ENCODE measurements at regions not wholly inside any gene's neighbourhood (a gene's known extent, or its start where the extent isn't known, plus 50 kb on each side); places are given as distances from the start of the nearest gene placed in this dataset.
A peak's percentile ranks its signal among the peaks of the same experiment; 100 is the strongest.

DNA sequence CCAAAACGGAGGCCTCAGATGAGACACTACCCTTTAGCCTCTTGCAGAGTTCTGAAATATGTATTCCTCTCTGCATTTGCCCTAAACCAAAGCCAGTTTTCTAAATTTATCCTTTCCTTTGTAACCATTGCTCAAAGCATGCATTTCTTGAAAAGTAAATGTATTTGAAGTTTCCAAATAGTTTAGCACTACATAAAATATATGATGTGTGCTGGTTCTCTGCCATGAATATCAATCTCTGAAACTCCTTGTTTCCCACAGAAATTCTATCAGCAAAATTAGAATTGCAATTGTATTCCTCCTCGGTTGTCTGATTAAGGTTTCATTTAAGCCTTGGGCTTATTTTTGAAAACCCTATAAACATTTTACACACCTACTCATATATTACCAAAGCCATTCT, 137.1 kb upstream of the SYT6 start:
- Histone ChIP-seq H3K9me3 (ENCODE audit: control insufficient read depth in 4 of 4, insufficient read depth in 3 of 4, low read length in 3 of 4) (no peaks in the 10 kb centered on the region), H3K27me3 (ENCODE audit: control insufficient read depth in 3 of 3, insufficient read depth in 3 of 3, low read length in 2 of 3) (no peaks in the 10 kb centered on the region), H3K4me1 (ENCODE audit: control insufficient read depth in 5 of 5, insufficient read depth in 5 of 5, low read length in 5 of 5) (peaks cover 0 to 44% (median 6%) of the 10 kb centered on the region in 5 donors), H3K27ac (ENCODE audit: low read depth in 1 of 2, low read length in 1 of 2) (no peak overlapping the region), H3K36me3 (ENCODE audit: control insufficient read depth in 4 of 4, insufficient read depth in 4 of 4, low read length in 4 of 4) (no peaks in the 10 kb centered on the region), H3K9ac (ENCODE audit: insufficient read depth in 1 of 2, low read length in 2 of 2) (no peak overlapping the region), H3K4me3 (no peak overlapping the region)
- ATAC-seq (ENCODE audit: insufficient read depth, low FRiP score) (no peak), DNase-seq (peak in 2 of 3 donors; percentile 77 to 84)
- no peak for TF ChIP-seq CTCF (IDR thresholded peaks at IDR 0.05; ENCODE audit: control extremely low read depth, extremely low read depth)
- 83 to 90% methylated on average over 2 of the region's 2 CpGs for WGBS, 2 donors

- ATAC-seq (ENCODE audit: insufficient read depth, low FRiP score) (no peak), DNase-seq (peak; percentile 32 to 79 (median 66))
- WGBS, 2 donors, result 83% methylated on average over 4 of the region's 4 CpGs
- H3K27me3 ChIP-seq (ENCODE audit: control insufficient read depth in 3 of 3, insufficient read depth in 3 of 3, low read length in 2 of 3), result no peaks in the 10 kb centered on the region
- H3K9me3 ChIP-seq (ENCODE audit: control insufficient read depth in 4 of 4, insufficient read depth in 3 of 4, low read length in 3 of 4), result no peaks in the 10 kb centered on the region
- no peak overlapping the region for H3K4me3 ChIP-seq
- no peak overlapping the region for H3K27ac ChIP-seq (ENCODE audit: low read depth in 1 of 2, low read length in 1 of 2)
- H3K4me1 ChIP-seq (ENCODE audit: control insufficient read depth in 5 of 5, insufficient read depth in 5 of 5, low read length in 5 of 5), result peaks cover 0 to 44% (median 6%) of the 10 kb centered on the region in 5 donors
- no peaks in the 10 kb centered on the region for H3K36me3 ChIP-seq (ENCODE audit: control insufficient read depth in 4 of 4, insufficient read depth in 4 of 4, low read length in 4 of 4)
- no peak for TF ChIP-seq CTCF (IDR thresholded peaks at IDR 0.05; ENCODE audit: control extremely low read depth, extremely low read depth)
- H3K9ac ChIP-seq (ENCODE audit: insufficient read depth in 1 of 2, low read length in 2 of 2), result no peak overlapping the region
Observed at GRCh38 chr1:114290341-114290740, 136.7 kb upstream of the SYT6 start.

GRCh38 chr1:114289824-114290223, 136.2 kb upstream of the SYT6 start:
- Histone ChIP-seq H3K4me1 (ENCODE audit: control insufficient read depth in 5 of 5, insufficient read depth in 5 of 5, low read length in 5 of 5) (peaks cover 0 to 44% (median 6%) of the 10 kb centered on the region in 5 donors), H3K27ac (ENCODE audit: low read depth in 1 of 2, low read length in 1 of 2) (no peak overlapping the region), H3K9me3 (ENCODE audit: control insufficient read depth in 4 of 4, insufficient read depth in 3 of 4, low read length in 3 of 4) (no peaks in the 10 kb centered on the region), H3K36me3 (ENCODE audit: control insufficient read depth in 4 of 4, insufficient read depth in 4 of 4, low read length in 4 of 4) (no peaks in the 10 kb centered on the region), H3K9ac (ENCODE audit: insufficient read depth in 1 of 2, low read length in 2 of 2) (no peak overlapping the region), H3K27me3 (ENCODE audit: control insufficient read depth in 3 of 3, insufficient read depth in 3 of 3, low read length in 2 of 3) (no peaks in the 10 kb centered on the region), H3K4me3 (no peak overlapping the region)
- no peak for TF ChIP-seq CTCF (IDR thresholded peaks at IDR 0.05; ENCODE audit: control extremely low read depth, extremely low read depth)
- 69 to 80% methylated on average over 8 of the region's 8 CpGs for WGBS, 2 donors
- ATAC-seq (ENCODE audit: insufficient read depth, low FRiP score) (no peak), DNase-seq (no peak)

DNA sequence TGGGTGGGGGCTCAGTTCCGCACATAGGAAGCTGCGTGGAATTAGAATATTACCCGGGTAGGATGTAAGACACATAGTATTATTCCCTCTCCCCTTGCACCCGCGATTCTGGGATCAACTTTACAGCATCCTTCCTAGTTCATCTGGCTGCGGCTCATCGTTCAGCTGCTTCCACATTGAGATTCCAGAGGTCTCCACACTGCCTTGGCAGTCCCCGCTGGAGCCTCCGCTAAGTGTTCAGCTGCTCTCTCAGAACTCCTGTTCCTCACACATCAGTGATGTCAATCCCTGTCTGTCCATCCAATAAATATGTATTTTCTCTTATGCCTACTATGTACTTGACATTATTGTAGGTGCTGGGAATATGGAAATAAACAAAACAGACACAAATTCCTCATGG, 135.6 kb upstream of the SYT6 start:
- TF ChIP-seq CTCF (IDR thresholded peaks at IDR 0.05; ENCODE audit: control extremely low read depth, extremely low read depth), result no peak
- no peak for ATAC-seq (ENCODE audit: insufficient read depth, low FRiP score)
- 71 to 79% methylated on average over 9 of the region's 9 CpGs for WGBS, 2 donors
- Histone ChIP-seq H3K27me3 (ENCODE audit: control insufficient read depth in 3 of 3, insufficient read depth in 3 of 3, low read length in 2 of 3) (no peaks in the 10 kb centered on the region), H3K9me3 (ENCODE audit: control insufficient read depth in 4 of 4, insufficient read depth in 3 of 4, low read length in 3 of 4) (no peaks in the 10 kb centered on the region), H3K27ac (ENCODE audit: low read depth in 1 of 2, low read length in 1 of 2) (no peak overlapping the region), H3K4me1 (ENCODE audit: control insufficient read depth in 5 of 5, insufficient read depth in 5 of 5, low read length in 5 of 5) (peaks cover 0 to 38% (median 6%) of the 10 kb centered on the region in 5 donors), H3K9ac (ENCODE audit: insufficient read depth in 1 of 2, low read length in 2 of 2) (no peak overlapping the region), H3K36me3 (ENCODE audit: control insufficient read depth in 4 of 4, insufficient read depth in 4 of 4, low read length in 4 of 4) (no peaks in the 10 kb centered on the region), H3K4me3 (no peak overlapping the region)
- DNase-seq, result peak; percentile 61 to 81 (median 68)
